ENCODE measurements at regions not wholly inside any gene's neighbourhood (a gene's known extent, or its start where the extent isn't known, plus 50 kb on each side); places are given as distances from the start of the nearest gene placed in this dataset.

DNA sequence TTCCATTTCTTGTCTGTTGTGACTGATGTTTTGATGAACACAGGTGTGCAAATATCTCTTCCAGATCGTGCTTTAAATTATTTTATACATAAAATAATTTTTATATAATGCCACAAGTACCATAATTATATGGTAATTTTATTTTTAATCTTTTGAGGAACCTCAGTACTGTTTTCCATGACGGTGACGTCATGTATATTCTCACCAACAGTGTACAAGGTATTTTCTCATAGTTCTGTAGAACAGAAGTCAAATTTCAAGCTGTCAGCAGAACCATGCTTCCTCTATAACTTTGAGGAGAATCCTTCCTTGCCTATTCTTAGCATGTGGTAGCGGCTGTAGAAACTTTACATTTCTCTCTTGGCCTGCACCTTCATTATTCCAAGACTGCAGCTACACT is 349.4 kb upstream of the GYPC start:
- no peak for TF ChIP-seq POLR2AphosphoS5 (IDR thresholded peaks at IDR 0.05)
- TF ChIP-seq CTCF (IDR thresholded peaks at IDR 0.05 in 8 of 11, conservative IDR thresholded peaks at IDR 0.05 in 3 of 11) = no peak

All from spleen (tissue), 7 donors.